GM12878 (cell line): ENCODE measurements at regions not wholly inside any gene's neighbourhood (a gene's known extent, or its start where the extent isn't known, plus 50 kb on each side); places are given as distances from the start of the nearest gene placed in this dataset.

ENCODE experiments used
- ATAC-seq: fragments of 200-7000 bp; cut with Tn5 transposase; 3 replicates; pipeline ENCODE4 v1.9.1; 2020; ENCODE audit warnings: mild to moderate bottlenecking, moderate library complexity
- BruUV-seq: library from RNA; stranded (reverse); fragments of 400-500 nt; replicated peaks from 2 replicates; lab custom pipeline; 2021; lab: Mats Ljungman, UMichigan
- CTCF ChIA-PET: fragments of 300-600 bp; sonication (Branson Sonifier 250); formaldehyde crosslinking; extraction: SDS; loops from one replicate; lab custom pipeline; 2021; ENCODE audit warnings: inconsistent platforms; lab: Yijun Ruan, JAX
- POLR2A ChIA-PET: fragments of 350-600 bp; formaldehyde crosslinking; extraction: SDS; loops from one replicate; lab custom pipeline; 2021; ENCODE audit warnings: inconsistent platforms; lab: Charles Lee
- RAD21 ChIA-PET: fragments of 300-600 bp; sonication (Branson Sonifier 250); formaldehyde crosslinking; loops from one replicate; lab custom pipeline; 2023; ENCODE audit warnings: antibody characterized with exemption; ENCODE audit not compliant: unreplicated experiment; lab: Charles Lee
- SMC1A ChIA-PET: fragments of 300-600 bp; sonication (Branson Sonifier 250); formaldehyde crosslinking; loops from one replicate; lab custom pipeline; 2023; ENCODE audit not compliant: unreplicated experiment, uncharacterized antibody; lab: Charles Lee
- DNase-seq: peaks from one replicate; pipeline ENCODE4 v3.0.0-alpha.2; 2011; ENCODE audit warnings: low read depth, low spot score
- FAIRE-seq: peaks from 3 replicates; lab custom pipeline; 2011; peaks lifted over from hg19 to GRCh38; lab: Jason Lieb, UNC
- H2AFZ ChIP-seq: 2 replicates; pipeline ENCODE4 v1.6.0; 2011; ENCODE audit warnings: low read depth, low read length, control low read depth; ENCODE audit not compliant: control insufficient read depth
- H3K27ac ChIP-seq: 2 replicates; pipeline ENCODE4 v1.5.1; 2011; ENCODE audit warnings: control low read depth; ENCODE audit not compliant: control insufficient read depth, insufficient read depth
- H3K27me3 ChIP-seq, 2 experiments: replicated peaks in 1 of 2; 2 replicates each; pipeline versions ENCODE4 v1.6.0 to v1.6.1; 2011; ENCODE audit warnings: low read length in 1 of 2; ENCODE audit not compliant: control insufficient read depth in 2 of 2, insufficient read depth in 2 of 2
- H3K36me3 ChIP-seq, 2 experiments: 2 replicates each; pipeline ENCODE4 v1.5.1; 2011; ENCODE audit warnings: low read length in 1 of 2; ENCODE audit not compliant: control insufficient read depth in 2 of 2, insufficient read depth in 2 of 2
- H3K4me1 ChIP-seq: 2 replicates; pipeline ENCODE4 v1.6.1; 2011; ENCODE audit warnings: mild to moderate bottlenecking, low read length, moderate library complexity, mixed read lengths; ENCODE audit not compliant: control insufficient read depth, insufficient read depth
- H3K4me2 ChIP-seq: 2 replicates; pipeline ENCODE4 v1.6.0; 2011; ENCODE audit warnings: control low read depth; ENCODE audit not compliant: control insufficient read depth, insufficient read depth
- H3K4me3 ChIP-seq: fragments of 200-600 bp; sonication (generic); 2 replicates; pipeline ENCODE4 v1.5.1; 2016
- H3K79me2 ChIP-seq: 2 replicates; pipeline ENCODE4 v1.6.0; 2011; ENCODE audit warnings: low read length; ENCODE audit not compliant: control insufficient read depth, insufficient read depth
- H3K9ac ChIP-seq: 2 replicates; pipeline ENCODE4 v1.8.0; 2011; ENCODE audit warnings: low read length, control low read depth, mixed read lengths; ENCODE audit not compliant: control insufficient read depth, insufficient read depth
- H3K9me3 ChIP-seq: replicated peaks from 3 replicates; pipeline ENCODE4 v1.5.1; 2011; ENCODE audit warnings: mild to moderate bottlenecking, low read length; ENCODE audit not compliant: control insufficient read depth, insufficient read depth
- H4K20me1 ChIP-seq: 2 replicates; pipeline ENCODE4 v1.6.0; 2011; ENCODE audit not compliant: control insufficient read depth, insufficient read depth
- BCL11A ChIP-seq: IDR thresholded peaks from 2 replicates; pipeline ENCODE4 v1.6.1; 2011; ENCODE audit warnings: low read depth, low read length
- BMI1 ChIP-seq: fragments of 450-650 bp; IDR thresholded peaks from 2 replicates; pipeline ENCODE4 v1.6.1; 2016; ENCODE audit warnings: mild to moderate bottlenecking, moderate library complexity, borderline replicate concordance
- CEBPB ChIP-seq, 2 experiments: fragments of 150-350 bp in 1 of 2; IDR thresholded peaks; 2 replicates each; pipeline ENCODE4 v1.6.1; 2012 to 2014; ENCODE audit warnings: low read depth in 2 of 2, low read length in 2 of 2, borderline replicate concordance in 1 of 2, inconsistent platforms in 1 of 2
- CHD1 ChIP-seq: IDR thresholded peaks from 2 replicates; pipeline ENCODE4 v1.6.1; 2012; ENCODE audit warnings: low read depth, low read length, improper control_type of control experiment
- HDGF ChIP-seq: fragments of 450-650 bp; IDR thresholded peaks from 2 replicates; pipeline ENCODE4 v1.6.1; 2016; ENCODE audit warnings: antibody characterized with exemption
- MEF2A ChIP-seq: IDR thresholded peaks from 2 replicates; pipeline ENCODE4 v1.6.1; 2011; ENCODE audit warnings: low read depth, mild to moderate bottlenecking, low read length, moderate library complexity; ENCODE audit not compliant: insufficient read depth
- MTA2 ChIP-seq: fragments of 450-650 bp; IDR thresholded peaks from 2 replicates; pipeline ENCODE4 v1.6.1; 2016; ENCODE audit warnings: low read depth, mild to moderate bottlenecking, moderate library complexity
- NFIC ChIP-seq: IDR thresholded peaks from 2 replicates; pipeline ENCODE4 v1.6.1; 2012; ENCODE audit warnings: low read depth, mild to moderate bottlenecking, inconsistent platforms, low read length, moderate library complexity
- NFXL1 ChIP-seq: fragments of 450-650 bp; IDR thresholded peaks from 2 replicates; pipeline ENCODE4 v1.6.1; 2017; ENCODE audit warnings: antibody characterized with exemption, mild to moderate bottlenecking, borderline replicate concordance
- POLR2AphosphoS2 ChIP-seq: IDR thresholded peaks from 2 replicates; pipeline ENCODE4 v1.6.1; 2011; ENCODE audit warnings: low read depth, mild to moderate bottlenecking, low read length, improper control_type of control experiment, moderate library complexity
- RB1 ChIP-seq: fragments of 450-650 bp; formaldehyde crosslinking; IDR thresholded peaks from 2 replicates; pipeline ENCODE4 v1.6.1; 2017; ENCODE audit warnings: mild to moderate bottlenecking, borderline replicate concordance
- RFX5 ChIP-seq: IDR thresholded peaks from 2 replicates; pipeline ENCODE4 v1.6.1; 2011; ENCODE audit warnings: low read depth, low read length, improper control_type of control experiment
- SPI1 ChIP-seq: IDR thresholded peaks from 2 replicates; pipeline ENCODE4 v1.6.1; 2011; ENCODE audit warnings: low read depth, mild to moderate bottlenecking, low read length, moderate library complexity, borderline replicate concordance; ENCODE audit not compliant: insufficient read depth
- STAT3 ChIP-seq: IDR thresholded peaks from 2 replicates; pipeline ENCODE4 v1.6.1; 2011; ENCODE audit warnings: low read depth, low read length, improper control_type of control experiment
- TAF1 ChIP-seq: IDR thresholded peaks from 2 replicates; pipeline ENCODE4 v1.6.1; 2011; ENCODE audit warnings: mild to moderate bottlenecking, low read depth, low read length, borderline replicate concordance
- TARDBP ChIP-seq: IDR thresholded peaks from 2 replicates; pipeline ENCODE4 v1.6.1; 2016; ENCODE audit warnings: borderline replicate concordance
- WGBS: methylation state at CpG from one replicate; pipeline ENCODE4 v1.1.6; 2016; ENCODE audit warnings: low lambda C conversion rate; ENCODE audit not compliant: insufficient replicate concordance, insufficient coverage; ENCODE audit errors: missing lambda C conversion rate; 5-methylcytosine and 5-hydroxymethylcytosine counted together
- in situ Hi-C: fragments of 300-500 bp; cut with MboI; formaldehyde crosslinking; loops from 9 replicates; pipeline ENCODE4 v1.14.3; 2018; ENCODE audit warnings: mixed read lengths
- intact Hi-C: fragments of 100-400 bp; cut with micrococcal nuclease; formaldehyde crosslinking; loops from one replicate; pipeline ENCODE4 v1.14.2; 2022; ENCODE audit not compliant: unreplicated experiment
- TF ChIP-seq, protein P1 (sequence below): IDR thresholded peaks from 2 replicates; pipeline ENCODE4 v1.6.1; 2012; ENCODE audit warnings: low read depth, low read length, improper control_type of control experiment
- TF ChIP-seq, protein P2 (sequence below): fragments of 450-650 bp; formaldehyde crosslinking; IDR thresholded peaks from 2 replicates; pipeline ENCODE4 v1.4.0; 2022; ENCODE audit warnings: mild to moderate bottlenecking, moderate library complexity
- TF ChIP-seq, protein P3 (sequence below): fragments of 450-650 bp; IDR thresholded peaks from 2 replicates; pipeline ENCODE4 v1.6.1; 2016; ENCODE audit warnings: mild to moderate bottlenecking

DNA sequence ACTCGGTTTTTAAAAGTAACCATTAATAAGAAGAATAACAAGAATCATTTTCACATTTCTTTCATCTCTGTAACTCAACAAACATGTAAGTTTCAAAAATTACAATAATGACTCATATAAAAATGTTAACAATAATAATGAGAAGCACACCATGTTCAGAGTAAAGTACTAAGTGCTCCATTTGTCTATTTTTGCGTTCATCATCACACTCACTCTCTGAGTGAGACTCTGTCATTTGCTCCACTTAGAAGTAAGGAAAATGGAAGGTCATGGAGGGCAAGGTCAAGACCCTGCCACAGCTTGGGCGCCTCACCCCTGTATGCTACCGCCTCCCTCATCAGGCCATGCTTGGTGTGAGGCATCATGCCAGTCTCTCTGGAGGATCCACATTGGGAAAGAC lies 129.9 kb downstream of the TMEM30B start:
- no peaks in the 10 kb centered on the region for H3K27me3 ChIP-seq
- intact Hi-C loops: no loop called here
- no peak for TF ChIP-seq MTA2
- no peak for TF ChIP-seq MEF2A
- no peak for TF ChIP-seq BMI1
- no peak for TF ChIP-seq HDGF
- TF ChIP-seq, protein P1, sequence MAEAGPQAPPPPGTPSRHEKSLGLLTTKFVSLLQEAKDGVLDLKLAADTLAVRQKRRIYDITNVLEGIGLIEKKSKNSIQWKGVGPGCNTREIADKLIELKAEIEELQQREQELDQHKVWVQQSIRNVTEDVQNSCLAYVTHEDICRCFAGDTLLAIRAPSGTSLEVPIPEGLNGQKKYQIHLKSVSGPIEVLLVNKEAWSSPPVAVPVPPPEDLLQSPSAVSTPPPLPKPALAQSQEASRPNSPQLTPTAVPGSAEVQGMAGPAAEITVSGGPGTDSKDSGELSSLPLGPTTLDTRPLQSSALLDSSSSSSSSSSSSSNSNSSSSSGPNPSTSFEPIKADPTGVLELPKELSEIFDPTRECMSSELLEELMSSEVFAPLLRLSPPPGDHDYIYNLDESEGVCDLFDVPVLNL: no peak
- TF ChIP-seq TARDBP: no peak
- no peak for TF ChIP-seq BCL11A
- TF ChIP-seq TAF1: no peak
- TF ChIP-seq RB1: no peak
- TF ChIP-seq NFXL1: no peak
- TF ChIP-seq SPI1: no peak
- TF ChIP-seq STAT3: no peak
- TF ChIP-seq, protein P2, sequence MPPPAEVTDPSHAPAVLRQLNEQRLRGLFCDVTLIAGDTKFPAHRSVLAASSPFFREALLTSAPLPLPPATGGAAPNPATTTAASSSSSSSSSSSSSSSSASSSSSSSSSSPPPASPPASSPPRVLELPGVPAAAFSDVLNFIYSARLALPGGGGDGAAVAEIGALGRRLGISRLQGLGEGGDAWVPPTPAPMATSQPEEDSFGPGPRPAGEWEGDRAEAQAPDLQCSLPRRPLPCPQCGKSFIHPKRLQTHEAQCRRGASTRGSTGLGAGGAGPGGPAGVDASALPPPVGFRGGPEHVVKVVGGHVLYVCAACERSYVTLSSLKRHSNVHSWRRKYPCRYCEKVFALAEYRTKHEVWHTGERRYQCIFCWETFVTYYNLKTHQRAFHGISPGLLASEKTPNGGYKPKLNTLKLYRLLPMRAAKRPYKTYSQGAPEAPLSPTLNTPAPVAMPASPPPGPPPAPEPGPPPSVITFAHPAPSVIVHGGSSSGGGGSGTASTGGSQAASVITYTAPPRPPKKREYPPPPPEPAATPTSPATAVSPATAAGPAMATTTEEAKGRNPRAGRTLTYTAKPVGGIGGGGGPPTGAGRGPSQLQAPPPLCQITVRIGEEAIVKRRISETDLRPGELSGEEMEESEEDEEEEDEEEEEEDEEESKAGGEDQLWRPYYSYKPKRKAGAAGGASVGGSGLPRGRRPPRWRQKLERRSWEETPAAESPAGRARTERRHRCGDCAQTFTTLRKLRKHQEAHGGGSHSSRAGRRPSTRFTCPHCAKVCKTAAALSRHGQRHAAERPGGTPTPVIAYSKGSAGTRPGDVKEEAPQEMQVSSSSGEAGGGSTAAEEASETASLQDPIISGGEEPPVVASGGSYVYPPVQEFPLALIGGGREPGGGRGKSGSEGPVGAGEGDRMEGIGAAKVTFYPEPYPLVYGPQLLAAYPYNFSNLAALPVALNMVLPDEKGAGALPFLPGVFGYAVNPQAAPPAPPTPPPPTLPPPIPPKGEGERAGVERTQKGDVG (CRISPR knock-in tag): no peak
- TF ChIP-seq, protein P3, sequence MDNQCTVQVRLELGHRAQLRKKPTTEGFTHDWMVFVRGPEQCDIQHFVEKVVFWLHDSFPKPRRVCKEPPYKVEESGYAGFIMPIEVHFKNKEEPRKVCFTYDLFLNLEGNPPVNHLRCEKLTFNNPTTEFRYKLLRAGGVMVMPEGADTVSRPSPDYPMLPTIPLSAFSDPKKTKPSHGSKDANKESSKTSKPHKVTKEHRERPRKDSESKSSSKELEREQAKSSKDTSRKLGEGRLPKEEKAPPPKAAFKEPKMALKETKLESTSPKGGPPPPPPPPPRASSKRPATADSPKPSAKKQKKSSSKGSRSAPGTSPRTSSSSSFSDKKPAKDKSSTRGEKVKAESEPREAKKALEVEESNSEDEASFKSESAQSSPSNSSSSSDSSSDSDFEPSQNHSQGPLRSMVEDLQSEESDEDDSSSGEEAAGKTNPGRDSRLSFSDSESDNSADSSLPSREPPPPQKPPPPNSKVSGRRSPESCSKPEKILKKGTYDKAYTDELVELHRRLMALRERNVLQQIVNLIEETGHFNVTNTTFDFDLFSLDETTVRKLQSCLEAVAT: no peak
- TF ChIP-seq NFIC: no peak
- TF ChIP-seq POLR2AphosphoS2: no peak
- no peak for TF ChIP-seq CEBPB (IDR thresholded peaks at IDR 0.05; ENCODE audit: borderline replicate concordance in 1 of 2, low read depth in 2 of 2, low read length in 2 of 2)
- TF ChIP-seq RFX5: no peak
- no peak for TF ChIP-seq CHD1

More for the DNA sequence above, 129.9 kb downstream of the TMEM30B start:
- H3K79me2 ChIP-seq: no peaks in the 10 kb centered on the region
- no peak overlapping the region for H3K9ac ChIP-seq
- DNase-seq: no peak
- 68% methylated on average over 4 of the region's 4 CpGs for WGBS
- no peaks in the 10 kb centered on the region for H3K36me3 ChIP-seq
- FAIRE-seq: no peak
- no TSS peak for BruUV-seq
- H3K27ac ChIP-seq: no peak overlapping the region
- POLR2A ChIA-PET: no interaction called here
- H4K20me1 ChIP-seq: no peaks in the 10 kb centered on the region
- no peaks in the 10 kb centered on the region for H3K9me3 ChIP-seq
- SMC1A ChIA-PET: no interaction called here
- H3K4me3 ChIP-seq: no peak overlapping the region
- no peak for ATAC-seq
- H3K4me1 ChIP-seq: no peaks in the 10 kb centered on the region
- no peak overlapping the region for H2AFZ ChIP-seq
- no peak overlapping the region for H3K4me2 ChIP-seq
- CTCF ChIA-PET: no interaction called here
- in situ Hi-C loops: no loop called here
- RAD21 ChIA-PET: no interaction called here
